Stimulated activated CD8-positive, alpha-beta memory T cell treated with anti-CD3 and anti-CD28 coated beads, Interleukin-2, amount 100 ng/mL, for 48 hours (primary cell): ENCODE measurements at regions not wholly inside any gene's neighbourhood (a gene's known extent, or its start where the extent isn't known, plus 50 kb on each side); places are given as distances from the start of the nearest gene placed in this dataset.
"Not testable (repeated sequence)": the region's sequence is repeated elsewhere in the genome, so short reads cannot be mapped to it uniquely, and the experiment has no call there.

Experiments
- DNase-seq, 2 donors: peaks; one replicate each; pipeline ENCODE4 v3.0.0-alpha.2; 2020; ENCODE audit warnings: low read depth in 2 of 2

DNA sequence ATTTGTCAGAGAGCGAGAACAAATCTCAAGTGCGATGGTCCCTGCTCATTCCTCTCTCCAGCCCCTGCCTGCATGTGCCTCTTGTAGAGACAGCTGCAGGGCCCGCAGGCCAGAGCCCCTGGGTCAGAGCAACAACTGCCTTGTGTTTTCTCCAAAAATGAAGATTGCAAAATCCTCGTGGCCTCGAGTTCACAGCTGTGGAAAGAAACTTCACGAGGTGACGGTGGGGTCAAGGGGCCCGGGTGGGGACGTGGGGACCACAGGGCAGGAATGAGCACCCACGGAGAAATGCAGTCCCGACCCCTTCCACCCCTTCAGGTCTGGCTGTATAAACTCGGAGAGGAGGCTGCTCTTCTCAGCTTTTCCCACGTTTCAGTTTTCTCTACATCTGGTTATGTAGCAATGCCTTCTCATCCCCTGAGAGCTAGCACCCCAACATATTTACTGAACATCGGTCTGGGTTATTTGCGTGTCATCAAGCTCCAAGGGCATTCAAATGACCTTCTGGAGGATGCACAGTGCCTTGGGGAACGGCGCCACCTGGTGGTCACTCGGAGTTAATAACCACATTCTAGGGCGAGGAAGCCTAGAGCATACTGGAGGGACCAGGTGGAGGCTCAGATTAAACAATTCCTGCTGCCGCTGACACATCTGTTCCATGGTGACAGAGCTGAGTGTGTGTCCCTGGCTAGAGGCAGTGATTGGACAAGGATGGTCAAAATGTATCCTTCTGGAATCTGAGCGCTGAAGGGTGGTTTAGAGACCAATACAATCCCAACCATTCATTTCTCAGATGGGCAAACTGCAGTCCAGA, 91.4 kb upstream of the CYRIA start:
- DNase-seq = peak; percentile 43 to 54

DNA sequence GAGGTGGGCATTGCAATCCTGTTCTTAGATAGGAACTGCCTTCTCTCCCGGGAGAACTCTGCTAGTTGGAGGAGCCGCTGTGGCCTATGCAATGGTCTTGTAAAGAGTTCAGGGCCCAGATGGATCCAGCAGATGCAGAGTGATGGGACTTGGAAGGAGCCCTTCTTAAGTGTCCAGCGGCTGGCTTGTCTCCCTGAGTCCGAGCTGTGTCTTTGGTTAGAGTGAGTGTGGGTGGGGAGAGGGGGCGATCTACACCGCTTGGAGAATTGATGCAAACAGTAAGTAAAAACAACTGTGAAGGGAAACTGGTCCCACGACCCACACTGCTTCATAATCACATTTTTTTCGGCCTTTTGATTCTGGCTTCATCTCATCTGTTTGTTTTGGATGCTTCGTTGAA, 89.8 kb upstream of the CYRIA start:
- DNase-seq = no peak

- DNase-seq = not testable (repeated sequence)
Observed at GRCh38 chr2:16753025-16753424, 87.4 kb upstream of the CYRIA start.

DNA sequence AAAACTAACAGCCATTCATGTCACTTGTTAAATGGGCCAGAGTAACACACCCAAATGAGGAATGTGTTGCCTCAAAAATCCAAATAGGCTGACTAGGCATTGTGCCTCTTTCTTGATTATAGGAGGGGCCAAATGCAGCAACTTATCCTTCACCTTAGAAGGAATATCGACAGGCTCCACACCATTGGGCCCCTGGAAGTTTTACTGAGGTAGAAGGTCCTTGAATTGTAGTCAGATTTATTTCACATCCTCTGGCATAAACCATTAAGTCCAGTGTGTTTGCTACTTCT, 85.2 kb upstream of the CYRIA start:
- DNase-seq = not testable (repeated sequence)

DNA sequence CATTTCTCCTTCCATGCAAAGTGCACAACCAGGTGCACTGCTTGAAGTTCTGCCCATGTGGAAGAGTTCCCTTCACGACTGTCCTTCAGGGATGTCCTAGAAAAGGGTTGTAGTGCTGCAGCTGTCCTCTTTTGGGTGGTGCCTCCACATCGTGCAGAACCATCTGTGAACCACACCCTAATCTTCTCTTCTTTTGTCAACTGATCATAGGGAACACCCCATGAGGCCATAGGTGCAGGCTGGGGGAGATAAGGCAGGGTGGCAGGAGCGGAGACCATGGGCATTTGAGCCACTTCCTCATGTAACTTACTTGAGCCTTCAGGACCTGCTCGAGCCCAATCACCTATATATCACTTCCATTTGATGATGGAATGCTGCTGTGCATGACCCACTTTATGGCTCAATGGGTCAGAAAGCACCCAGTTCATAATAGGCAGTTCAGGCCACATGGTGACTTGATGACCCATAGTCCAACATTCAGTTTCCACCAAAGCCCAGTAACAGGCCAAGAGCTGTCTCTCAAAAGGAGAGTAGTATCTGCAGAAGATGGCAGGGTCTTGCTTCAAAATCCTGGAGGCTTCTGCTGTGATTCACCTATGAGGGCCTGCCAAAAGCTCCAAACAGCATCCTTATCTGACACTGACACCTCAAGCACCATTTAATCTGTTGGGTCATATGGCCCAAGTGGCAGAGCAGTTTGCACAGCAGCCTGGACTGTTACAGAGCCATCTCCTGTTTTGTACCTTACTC, 84.7 kb upstream of the CYRIA start:
- DNase-seq = no peak

DNA sequence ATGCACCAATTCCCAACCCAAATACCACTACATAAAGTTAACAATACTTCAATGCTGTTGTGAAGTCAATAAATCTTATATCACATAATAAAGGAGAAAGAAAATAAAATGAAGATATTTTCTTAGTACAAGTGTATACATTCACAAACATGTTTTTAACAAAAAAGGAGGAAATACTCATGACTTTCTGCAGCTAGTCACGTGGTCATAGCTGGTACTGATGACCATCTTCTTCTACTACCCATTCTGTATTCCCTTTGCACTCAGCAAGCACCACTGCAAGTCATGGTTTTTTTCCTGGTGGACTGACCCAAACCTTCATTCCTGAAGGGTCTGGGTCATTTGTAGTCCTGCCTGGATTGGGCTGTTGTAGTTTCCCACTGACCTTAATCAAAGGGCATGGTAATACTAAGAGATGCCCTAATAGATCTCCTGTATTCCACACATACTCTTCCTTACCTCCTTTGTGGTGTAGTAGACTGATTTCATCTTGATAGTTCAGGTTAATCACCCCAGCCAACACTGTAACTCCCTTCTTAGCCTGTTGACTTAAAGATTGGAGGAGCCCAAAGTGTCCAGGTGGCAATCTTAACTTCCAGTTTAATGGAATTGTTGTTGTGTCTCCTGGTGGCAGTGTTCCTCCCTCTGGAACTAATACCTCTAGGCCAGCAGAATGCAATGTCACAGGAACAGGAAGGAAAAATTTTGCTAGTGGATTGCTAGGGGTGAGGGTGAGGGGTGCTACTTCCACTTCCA, 83.1 kb upstream of the CYRIA start:
- DNase-seq = not testable (repeated sequence)

GRCh38 chr2:16747689-16748088, 82.1 kb upstream of the CYRIA start:
- no peak for DNase-seq

DNA sequence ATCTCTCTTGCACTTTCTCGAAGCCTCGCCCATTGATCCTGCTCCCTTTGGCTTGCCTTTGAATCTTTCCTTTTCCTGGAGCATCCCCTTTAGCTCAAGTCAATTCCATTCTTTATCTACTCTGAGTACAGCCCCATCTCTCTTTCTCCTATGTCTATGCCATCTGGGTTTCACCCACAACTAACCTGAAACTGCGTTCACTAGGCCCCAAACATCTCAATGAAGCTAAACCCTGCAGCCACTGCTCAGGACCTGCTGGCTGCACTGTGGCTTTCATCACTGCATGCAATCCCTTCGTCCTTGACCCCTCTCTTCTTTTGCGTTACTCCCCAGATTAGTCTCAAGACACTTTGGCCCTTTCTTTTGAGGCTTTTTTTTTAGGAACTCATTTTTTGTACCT, 81.6 kb upstream of the CYRIA start:
- DNase-seq = no peak

GRCh38 chr2:16746833-16747232, 81.2 kb upstream of the CYRIA start:
- no peak for DNase-seq

GRCh38 chr2:16746329-16746728, 80.7 kb upstream of the CYRIA start:
- no peak for DNase-seq

DNA sequence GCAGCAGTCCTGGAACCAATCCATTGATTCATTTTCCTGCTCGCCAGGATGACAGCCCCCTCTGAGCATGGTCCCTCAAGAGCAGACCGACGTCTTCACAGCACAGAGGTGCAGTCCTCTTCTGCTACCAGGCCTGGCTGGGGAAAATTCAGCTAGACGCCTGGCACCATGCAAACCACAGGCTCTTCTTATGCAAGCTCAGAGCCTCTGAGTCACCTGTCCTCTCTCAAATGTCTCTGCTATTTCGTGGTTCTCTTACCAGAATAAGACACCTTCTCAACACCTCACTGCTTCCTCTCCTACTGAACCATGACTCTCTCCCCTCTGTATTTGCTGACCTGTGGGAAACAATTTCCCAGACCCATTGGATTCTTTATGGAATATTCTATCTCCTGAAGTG, 79.8 kb upstream of the CYRIA start:
- DNase-seq = no peak

GRCh38 chr2:16744521-16744920, 78.9 kb upstream of the CYRIA start:
- no peak for DNase-seq

DNA sequence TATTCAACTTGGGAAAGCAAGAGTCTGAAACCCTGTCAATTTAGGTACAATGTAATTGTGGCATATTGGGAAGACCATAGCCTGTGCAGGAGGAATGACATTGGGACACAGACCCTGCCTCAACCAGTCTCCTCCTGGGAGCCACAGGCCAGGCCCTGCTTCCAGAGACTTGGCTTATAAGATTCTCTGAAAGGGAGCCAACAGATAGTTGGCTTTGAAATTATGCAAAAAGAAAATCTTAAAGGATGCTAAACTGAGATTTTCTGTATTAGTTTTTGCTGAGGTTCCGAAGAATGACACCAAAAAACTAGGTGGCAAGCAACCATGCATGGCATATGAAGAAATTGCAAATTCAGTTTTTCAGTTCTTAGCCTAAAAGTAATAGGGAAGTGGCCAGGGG, 76.4 kb upstream of the CYRIA start:
- DNase-seq = no peak

- DNase-seq = no peak
Observed at GRCh38 chr2:16741498-16741897, 75.9 kb upstream of the CYRIA start.

GRCh38 chr2:16739778-16740581, 74.3 kb upstream of the CYRIA start:
- DNase-seq = no peak

GRCh38 chr2:16738361-16739225, 73.0 kb upstream of the CYRIA start:
- no peak for DNase-seq

DNA sequence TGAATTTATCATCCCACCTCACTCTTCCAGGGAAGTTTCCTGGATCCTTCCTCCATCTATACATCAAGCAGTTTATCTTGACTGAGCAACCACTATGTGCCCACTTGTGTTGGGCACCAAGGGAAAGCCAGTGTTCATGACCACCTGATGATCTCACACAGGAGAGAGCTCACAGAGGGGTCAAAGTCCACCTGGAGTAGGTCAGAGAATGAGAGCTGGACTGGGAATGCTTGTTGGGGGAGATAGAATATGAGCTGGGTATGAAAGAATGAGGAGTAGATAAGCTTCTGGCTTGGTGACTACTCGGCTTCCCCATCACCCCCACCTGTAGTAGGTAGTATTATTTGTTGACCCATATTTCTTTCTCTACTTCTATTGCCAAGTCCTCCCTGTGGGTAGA, 72.2 kb upstream of the CYRIA start:
- no peak for DNase-seq

DNA sequence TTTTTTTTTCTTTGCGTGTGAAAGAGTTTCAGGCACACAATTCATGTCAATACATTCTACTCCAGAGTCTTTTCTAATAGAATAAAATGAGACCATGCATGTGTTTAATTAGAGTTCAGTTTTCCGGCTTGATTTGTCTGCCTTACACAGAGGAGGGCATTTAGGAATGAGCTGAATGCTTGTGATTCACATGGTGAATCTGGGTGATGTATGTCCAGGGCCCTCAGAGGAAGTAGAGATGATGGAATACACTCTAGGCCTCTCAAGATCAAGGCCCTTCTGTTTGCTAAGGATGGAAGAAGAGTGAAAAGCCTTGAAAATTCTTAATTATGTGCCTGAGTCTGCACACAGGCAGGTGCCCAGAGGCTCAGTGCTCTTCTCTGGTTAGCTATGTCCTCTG, 71.0 kb upstream of the CYRIA start:
- DNase-seq = no peak

- no peak for DNase-seq
Observed at GRCh38 chr2:16729335-16729734, 63.7 kb upstream of the CYRIA start.

DNA sequence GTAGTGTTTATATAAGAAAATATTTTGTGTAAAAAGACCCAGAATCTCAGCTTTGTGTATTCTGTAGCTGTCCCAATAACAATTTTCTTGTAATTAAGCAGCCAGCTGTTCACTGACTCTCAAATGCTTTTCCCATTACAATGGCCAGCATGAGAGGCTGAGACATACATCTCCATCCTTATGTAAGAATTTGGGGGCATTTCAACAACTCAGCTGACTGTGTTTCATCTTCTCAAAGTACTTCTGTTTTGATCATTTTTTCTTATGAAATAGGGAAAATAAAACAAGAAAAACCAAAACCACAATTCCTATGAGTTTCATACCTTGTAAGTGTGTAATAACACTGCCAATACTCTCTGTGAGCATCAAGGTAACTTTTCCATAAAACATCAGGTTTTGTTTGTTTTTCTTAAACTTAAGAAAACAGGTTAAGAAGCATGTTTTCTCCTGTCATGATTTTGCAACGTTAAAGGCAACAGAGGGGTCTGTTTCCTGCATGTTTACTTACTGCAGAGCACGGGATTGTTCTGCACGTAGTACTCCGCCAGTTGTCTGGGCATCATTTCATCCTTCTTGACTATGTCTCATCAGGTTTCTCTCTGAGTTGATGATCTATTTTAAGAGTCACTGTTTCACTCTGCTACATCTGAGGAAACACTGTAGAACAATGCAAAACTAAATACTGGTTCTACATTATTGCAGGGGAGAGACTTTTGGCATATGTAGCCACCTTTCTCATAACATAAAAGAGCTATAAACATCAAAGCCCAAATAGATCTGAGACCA, 62.9 kb upstream of the CYRIA start:
- DNase-seq = no peak
